ENCODE measurements at regions not wholly inside any gene's neighbourhood (a gene's known extent, or its start where the extent isn't known, plus 50 kb on each side); places are given as distances from the start of the nearest gene placed in this dataset.

GRCh38 chr13:111855786-111856185 lies 211.2 kb upstream of the SOX1 start:
- TF ChIP-seq ELF4 (IDR thresholded peaks at IDR 0.05) (no peak), HDGF (IDR thresholded peaks at IDR 0.05; ENCODE audit: borderline replicate concordance) (no peak), SP1 (IDR thresholded peaks at IDR 0.05) (no peak), L3MBTL2 (conservative IDR thresholded peaks at IDR 0.05) (no peak), LEF1 (IDR thresholded peaks at IDR 0.05; ENCODE audit: borderline replicate concordance) (no peak), TARDBP (IDR thresholded peaks at IDR 0.05) (no peak), SUZ12 (IDR thresholded peaks at IDR 0.05) (no peak), BHLHE40 (IDR thresholded peaks at IDR 0.05; ENCODE audit: borderline replicate concordance) (no peak)

Measured in HEK293T (cell line).